GM12873 (cell line): ENCODE measurements at regions not wholly inside any gene's neighbourhood (a gene's known extent, or its start where the extent isn't known, plus 50 kb on each side); places are given as distances from the start of the nearest gene placed in this dataset.

Experiments
- TF ChIP-seq, protein P1 (sequence below): IDR thresholded peaks from 2 replicates; pipeline ENCODE4 v1.5.1; 2012; ENCODE audit warnings: low read depth, mild to moderate bottlenecking, moderate library complexity, low read length, control low read depth; ENCODE audit not compliant: insufficient read depth; ENCODE audit errors: missing control alignments

GRCh38 chr1:61581251-61581650 lies 143.7 kb downstream of the TM2D1 start:
- TF ChIP-seq, protein P1, sequence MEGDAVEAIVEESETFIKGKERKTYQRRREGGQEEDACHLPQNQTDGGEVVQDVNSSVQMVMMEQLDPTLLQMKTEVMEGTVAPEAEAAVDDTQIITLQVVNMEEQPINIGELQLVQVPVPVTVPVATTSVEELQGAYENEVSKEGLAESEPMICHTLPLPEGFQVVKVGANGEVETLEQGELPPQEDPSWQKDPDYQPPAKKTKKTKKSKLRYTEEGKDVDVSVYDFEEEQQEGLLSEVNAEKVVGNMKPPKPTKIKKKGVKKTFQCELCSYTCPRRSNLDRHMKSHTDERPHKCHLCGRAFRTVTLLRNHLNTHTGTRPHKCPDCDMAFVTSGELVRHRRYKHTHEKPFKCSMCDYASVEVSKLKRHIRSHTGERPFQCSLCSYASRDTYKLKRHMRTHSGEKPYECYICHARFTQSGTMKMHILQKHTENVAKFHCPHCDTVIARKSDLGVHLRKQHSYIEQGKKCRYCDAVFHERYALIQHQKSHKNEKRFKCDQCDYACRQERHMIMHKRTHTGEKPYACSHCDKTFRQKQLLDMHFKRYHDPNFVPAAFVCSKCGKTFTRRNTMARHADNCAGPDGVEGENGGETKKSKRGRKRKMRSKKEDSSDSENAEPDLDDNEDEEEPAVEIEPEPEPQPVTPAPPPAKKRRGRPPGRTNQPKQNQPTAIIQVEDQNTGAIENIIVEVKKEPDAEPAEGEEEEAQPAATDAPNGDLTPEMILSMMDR = no peak

GRCh38 chr1:61580417-61580816 lies 144.5 kb downstream of the TM2D1 start:
- TF ChIP-seq, protein P1 = no peak

- TF ChIP-seq, protein P1 = no peak
These were observed 145.1 kb downstream of the TM2D1 start for GRCh38 chr1:61579802-61580201.

GRCh38 chr1:61572046-61572445 lies 152.9 kb downstream of the TM2D1 start:
- TF ChIP-seq, protein P1 = no peak

DNA sequence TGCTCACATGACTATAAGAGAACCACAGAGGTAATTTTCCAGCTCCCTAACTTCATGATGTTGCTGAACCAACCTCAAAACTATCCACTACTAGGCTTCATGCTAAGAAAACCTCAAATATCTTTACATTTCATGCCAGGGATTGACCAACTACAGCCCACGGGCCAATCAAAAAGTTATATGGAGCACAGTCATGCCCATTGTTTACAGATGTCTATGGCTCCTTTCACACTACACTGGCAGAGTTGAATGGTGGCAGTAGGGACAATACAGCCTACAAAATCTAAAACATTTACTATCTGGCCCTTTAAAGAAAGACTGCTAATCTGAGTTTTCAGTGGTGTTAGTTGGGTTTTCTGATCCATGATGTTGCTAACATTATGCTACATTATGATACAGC lies 154.8 kb downstream of the TM2D1 start:
- TF ChIP-seq, protein P1 = no peak

DNA sequence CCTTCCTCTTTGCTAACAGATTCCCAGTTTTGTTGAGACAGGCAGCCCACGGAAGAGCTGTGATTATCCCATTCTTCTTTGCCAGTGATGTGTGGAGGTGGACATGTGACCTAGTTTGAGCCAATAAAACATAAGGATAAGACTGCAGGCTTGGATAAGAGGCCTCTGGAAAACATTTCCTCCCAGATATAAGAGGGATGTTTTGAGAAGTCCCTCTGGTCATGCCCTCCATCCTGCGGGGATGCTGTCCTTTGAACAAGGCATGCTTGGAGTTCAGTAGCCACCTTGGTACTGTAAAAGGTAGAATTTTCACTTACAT lies 155.7 kb downstream of the TM2D1 start:
- TF ChIP-seq, protein P1 = no peak

- TF ChIP-seq, protein P1 = no peak
These were observed 156.3 kb downstream of the TM2D1 start for GRCh38 chr1:61568460-61569302.

DNA sequence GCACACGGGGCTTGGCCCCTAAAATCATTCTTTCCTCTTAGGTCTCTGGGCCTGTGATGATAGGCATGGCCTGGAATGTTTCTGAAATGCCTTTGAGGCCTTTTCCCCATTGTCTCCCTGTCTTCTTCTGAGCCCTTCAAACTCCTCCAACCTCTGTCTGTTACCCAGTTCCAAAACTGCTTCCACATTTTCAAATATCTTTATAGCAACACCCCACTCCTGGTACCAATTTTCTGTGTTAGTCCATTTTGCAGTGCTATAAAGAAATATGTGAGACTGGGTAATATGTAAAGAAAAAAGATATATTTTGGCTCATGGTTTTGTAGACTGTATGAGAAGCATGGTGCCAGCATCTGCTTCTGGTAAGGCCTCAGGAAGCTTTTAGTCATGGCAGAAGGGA lies 158.8 kb downstream of the TM2D1 start:
- TF ChIP-seq, protein P1 = no peak
